IMR-90 (cell line): ENCODE measurements at regions not wholly inside any gene's neighbourhood (a gene's known extent, or its start where the extent isn't known, plus 50 kb on each side); places are given as distances from the start of the nearest gene placed in this dataset.

Experiments used
- ATAC-seq: fragments of 200-7000 bp; cut with Tn5 transposase; 2 replicates; pipeline ENCODE4 v1.9.1; 2020; ENCODE audit warnings: low read depth, mild to moderate bottlenecking, moderate library complexity
- BruUV-seq: library from RNA; stranded (reverse); fragments of 400-500 nt; replicated peaks from 2 replicates; lab custom pipeline; 2021; lab: Mats Ljungman, UMichigan
- CTCF ChIA-PET: fragments of 300-600 bp; formaldehyde crosslinking; extraction: SDS; loops from one replicate; lab custom pipeline; 2021; ENCODE audit warnings: antibody characterized with exemption; lab: Yijun Ruan, JAX
- POLR2A ChIA-PET: fragments of 300-600 bp; sonication (Branson Sonifier 250); formaldehyde crosslinking; loops from one replicate; lab custom pipeline; 2022; ENCODE audit warnings: antibody characterized with exemption; ENCODE audit not compliant: unreplicated experiment; lab: Charles Lee
- DNase-seq: peaks from one replicate; pipeline ENCODE4 v3.0.0; 2013
- H2AFZ ChIP-seq: replicated peaks from 2 replicates; pipeline ENCODE3; 2013; ENCODE audit warnings: low read length, mild to moderate bottlenecking; ENCODE audit not compliant: poor library complexity
- H2AK5ac ChIP-seq: 2 replicates; pipeline ENCODE4 v1.6.1; 2013; ENCODE audit warnings: low read depth, low read length, inconsistent platforms
- H2AK9ac ChIP-seq: replicated peaks from 2 replicates; pipeline ENCODE3; 2013; ENCODE audit warnings: mild to moderate bottlenecking, low read depth, low read length, moderate library complexity; ENCODE audit not compliant: poor library complexity
- H2BK120ac ChIP-seq: 2 replicates; pipeline ENCODE4 v1.6.1; 2013; ENCODE audit warnings: low read depth, low read length, inconsistent platforms
- H2BK15ac ChIP-seq: 3 replicates; pipeline ENCODE4 v1.6.1; 2013; ENCODE audit warnings: low read depth, low read length, inconsistent platforms
- H2BK20ac ChIP-seq: 2 replicates; pipeline ENCODE4 v1.6.1; 2013; ENCODE audit warnings: low read depth, mild to moderate bottlenecking, inconsistent platforms, low read length, moderate library complexity
- H2BK5ac ChIP-seq: 2 replicates; pipeline ENCODE4 v1.6.1; 2013; ENCODE audit warnings: mild to moderate bottlenecking, low read depth, low read length, inconsistent platforms; ENCODE audit not compliant: poor library complexity, severe bottlenecking
- H3K14ac ChIP-seq: replicated peaks from 2 replicates; pipeline ENCODE4 v1.6.1; 2013; ENCODE audit warnings: low read depth, low read length, inconsistent platforms
- H3K18ac ChIP-seq: 2 replicates; pipeline ENCODE4 v1.6.1; 2013; ENCODE audit warnings: low read depth, low read length, control low read depth
- H3K23ac ChIP-seq: 2 replicates; pipeline ENCODE4 v1.6.1; 2013; ENCODE audit warnings: low read depth, low read length, inconsistent platforms
- H3K27ac ChIP-seq: 2 replicates; pipeline ENCODE4 v1.5.1; 2013; ENCODE audit warnings: mild to moderate bottlenecking, control low read depth, low read length; ENCODE audit not compliant: insufficient read depth
- H3K27me3 ChIP-seq: 2 replicates; pipeline ENCODE4 v1.6.1; 2013; ENCODE audit warnings: low read length; ENCODE audit not compliant: control insufficient read depth, insufficient read depth
- H3K36me3 ChIP-seq: 2 replicates; pipeline ENCODE4 v1.6.1; 2013; ENCODE audit warnings: low read length, mixed read lengths; ENCODE audit not compliant: control insufficient read depth, insufficient read depth
- H3K4ac ChIP-seq: 2 replicates; pipeline ENCODE4 v1.6.1; 2013; ENCODE audit warnings: low read depth, low read length, inconsistent platforms
- H3K4me1 ChIP-seq: 2 replicates; pipeline ENCODE4 v1.6.1; 2013; ENCODE audit warnings: low read length, mixed read lengths; ENCODE audit not compliant: control insufficient read depth, insufficient read depth
- H3K4me2 ChIP-seq: 2 replicates; pipeline ENCODE4 v1.6.1; 2013; ENCODE audit warnings: low read depth, mild to moderate bottlenecking, control low read depth, low read length, moderate library complexity
- H3K4me3 ChIP-seq: 2 replicates; pipeline ENCODE4 v1.5.1; 2013; ENCODE audit warnings: low read depth, mild to moderate bottlenecking, control low read depth, low read length, moderate library complexity; ENCODE audit not compliant: insufficient read depth
- H3K56ac ChIP-seq: 2 replicates; pipeline ENCODE4 v1.6.1; 2013; ENCODE audit warnings: low read length, inconsistent platforms; ENCODE audit not compliant: insufficient read depth; ENCODE audit errors: extremely low read depth
- H3K79me1 ChIP-seq, 2 experiments: 2 replicates each; pipeline ENCODE4 v1.6.1; 2013; ENCODE audit warnings: low read length in 2 of 2, inconsistent platforms in 1 of 2, low read depth in 1 of 2
- H3K9ac ChIP-seq: 2 replicates; pipeline ENCODE4 v1.6.1; 2013; ENCODE audit warnings: low read depth, low read length, control low read depth
- H3K9me1 ChIP-seq: 2 replicates; pipeline ENCODE4 v1.6.1; 2013; ENCODE audit warnings: low read length, inconsistent platforms; ENCODE audit not compliant: insufficient read depth
- H3K9me3 ChIP-seq: 2 replicates; pipeline ENCODE4 v1.6.1; 2013; ENCODE audit warnings: low read length; ENCODE audit not compliant: control insufficient read depth, insufficient read depth
- H4K20me1 ChIP-seq: 2 replicates; pipeline ENCODE4 v1.6.1; 2013; ENCODE audit warnings: low read length, inconsistent platforms; ENCODE audit not compliant: insufficient read depth
- H4K5ac ChIP-seq: 2 replicates; pipeline ENCODE4 v1.6.1; 2013; ENCODE audit warnings: mild to moderate bottlenecking, low read depth, low read length, control low read depth
- H4K8ac ChIP-seq, 2 experiments: 2 replicates each; pipeline ENCODE4 v1.6.1; 2013; ENCODE audit warnings: low read depth in 2 of 2, low read length in 2 of 2, control low read depth in 1 of 2, inconsistent platforms in 1 of 2
- H4K91ac ChIP-seq: 2 replicates; pipeline ENCODE4 v1.6.1; 2013; ENCODE audit warnings: low read depth, low read length, inconsistent platforms; ENCODE audit not compliant: insufficient read depth
- BHLHE40 ChIP-seq: fragments of 150-350 bp; IDR thresholded peaks from 2 replicates; pipeline ENCODE4 v1.6.1; 2016; ENCODE audit warnings: mild to moderate bottlenecking, low read depth, low read length
- CEBPB ChIP-seq: IDR thresholded peaks from 2 replicates; pipeline ENCODE4 v1.6.1; 2012; ENCODE audit warnings: low read depth, low read length, improper control_type of control experiment
- CHD1 ChIP-seq: IDR thresholded peaks from 2 replicates; pipeline ENCODE4 v1.6.1; 2012; ENCODE audit warnings: low read depth, low read length, improper control_type of control experiment
- CTCF ChIP-seq: conservative IDR thresholded peaks from 2 replicates; pipeline ENCODE4 v1.5.1; 2012; ENCODE audit warnings: mild to moderate bottlenecking, low read depth, low read length, improper control_type of control experiment
- ELK1 ChIP-seq: fragments of 150-350 bp; IDR thresholded peaks from 2 replicates; pipeline ENCODE4 v1.6.1; 2016; ENCODE audit warnings: low read depth, mild to moderate bottlenecking, low read length, moderate library complexity, borderline replicate concordance
- FOS ChIP-seq: fragments of 150-350 bp; IDR thresholded peaks from 2 replicates; pipeline ENCODE4 v1.6.1; 2016; ENCODE audit warnings: low read depth, low read length
- MAFK ChIP-seq: IDR thresholded peaks from 2 replicates; pipeline ENCODE4 v1.6.1; 2012; ENCODE audit warnings: low read depth, low read length, improper control_type of control experiment
- MAZ ChIP-seq: IDR thresholded peaks from 2 replicates; pipeline ENCODE4 v1.6.1; 2012; ENCODE audit warnings: low read depth, mild to moderate bottlenecking, low read length, improper control_type of control experiment, moderate library complexity, borderline replicate concordance
- MXI1 ChIP-seq: IDR thresholded peaks from 2 replicates; pipeline ENCODE4 v1.6.1; 2012; ENCODE audit warnings: low read depth, mild to moderate bottlenecking, low read length, moderate library complexity, borderline replicate concordance
- NFE2L2 ChIP-seq: fragments of 150-350 bp; IDR thresholded peaks from 2 replicates; pipeline ENCODE4 v1.6.1; 2016; ENCODE audit warnings: low read depth, mild to moderate bottlenecking, low read length
- POLR2A ChIP-seq: IDR thresholded peaks from 2 replicates; pipeline ENCODE4 v1.6.1; 2012; ENCODE audit warnings: mild to moderate bottlenecking, low read depth, low read length
- RAD21 ChIP-seq: IDR thresholded peaks from 2 replicates; pipeline ENCODE4 v1.6.1; 2012; ENCODE audit warnings: low read length, improper control_type of control experiment
- RCOR1 ChIP-seq: IDR thresholded peaks from 2 replicates; pipeline ENCODE4 v1.6.1; 2012; ENCODE audit warnings: mild to moderate bottlenecking, low read length, improper control_type of control experiment; ENCODE audit not compliant: insufficient replicate concordance
- RFX5 ChIP-seq: IDR thresholded peaks from 2 replicates; pipeline ENCODE4 v1.8.0; 2012; ENCODE audit warnings: low read depth, mild to moderate bottlenecking, low read length, moderate library complexity
- SMC3 ChIP-seq: fragments of 150-350 bp; IDR thresholded peaks from 2 replicates; pipeline ENCODE4 v1.6.1; 2016; ENCODE audit warnings: low read depth, mild to moderate bottlenecking, antibody characterized with exemption, low read length, moderate library complexity
- USF2 ChIP-seq: fragments of 150-350 bp; IDR thresholded peaks from 2 replicates; pipeline ENCODE4 v1.6.1; 2017; ENCODE audit warnings: mild to moderate bottlenecking, antibody characterized with exemption, low read length, low read depth
- WGBS, 2 experiments: methylation state at CpG; one replicate each; pipeline versions ENCODE4 v1.1.5 to v1.1.7; 2013; ENCODE audit warnings: missing lambda C conversion rate in 2 of 2; ENCODE audit not compliant: insufficient read length in 1 of 2; ENCODE audit errors: extremely low coverage in 2 of 2; 5-methylcytosine and 5-hydroxymethylcytosine counted together
- dilution Hi-C: fragments of 300-500 bp; cut with HindIII; formaldehyde crosslinking; loops from one replicate; pipeline ENCODE4 v1.14.3; 2018; ENCODE audit warnings: low sequenced_read_pairs; ENCODE audit not compliant: unreplicated experiment
- in situ Hi-C: fragments of 300-500 bp; cut with MboI; formaldehyde crosslinking; loops from 3 replicates; pipeline ENCODE4 v1.14.3; 2019; ENCODE audit warnings: low sequenced_read_pairs, inconsistent platforms, mixed read lengths
- intact Hi-C: fragments of 100-400 bp; cut with micrococcal nuclease; formaldehyde crosslinking; loops from 2 replicates; pipeline ENCODE4 v1.10.0; 2022

GRCh38 chr2:147789287-147789686 is 55.5 kb upstream of the ACVR2A start:
- Histone ChIP-seq H2BK120ac (no peak overlapping the region), H3K4me2 (peak overlapping the region; percentile 28; the same call in 1 of the 2 replicates), H3K18ac (peak overlapping the region; percentile 65; the same call in 1 of the 2 replicates), H2BK15ac (no peak overlapping the region), H3K79me1 (no peaks in the 10 kb centered on the region), H3K4me1 (peaks cover 2% of the 10 kb centered on the region; the same call in 1 of the 2 replicates), H3K9ac (no peak overlapping the region), H2AK5ac (no peak overlapping the region), H3K4me3 (no peak overlapping the region), H3K9me1 (no peaks in the 10 kb centered on the region; the same call in 1 of the 2 replicates), H3K14ac (no peak overlapping the region), H2AK9ac (no peak overlapping the region), H4K8ac (no peak overlapping the region), H3K56ac (no peak overlapping the region), H3K27ac (peak overlapping the region; percentile 60; the same call in 1 of the 2 replicates), H2BK5ac (no peak overlapping the region), H4K20me1 (no peaks in the 10 kb centered on the region), H4K5ac (peak overlapping the region; percentile 63; the same call in 1 of the 2 replicates), H2BK20ac (no peak overlapping the region), H4K91ac (no peak overlapping the region), H3K36me3 (no peaks in the 10 kb centered on the region), H2AFZ (no peak overlapping the region), H3K23ac (no peak overlapping the region), H3K4ac (no peak overlapping the region), H3K27me3 (no peaks in the 10 kb centered on the region), H3K9me3 (no peaks in the 10 kb centered on the region)
- no TSS peak for BruUV-seq
- CTCF ChIA-PET: interaction anchor here (0.9 kb wide), 1 partner anchor 17 kb away, joined by 4 read pairs; no protein-coding TSS in a partner anchor
- no CpG with 5 or more reads among the region's 2 CpGs for WGBS, 2 experiments
- TF ChIP-seq CHD1: no peak
- TF ChIP-seq CTCF: no peak
- no peak for TF ChIP-seq POLR2A
- no peak for TF ChIP-seq MAFK
- TF ChIP-seq RFX5: no peak
- no peak for TF ChIP-seq NFE2L2
- TF ChIP-seq SMC3: no peak
- TF ChIP-seq RCOR1: no peak
- TF ChIP-seq MXI1: no peak
- no peak for TF ChIP-seq CEBPB
- no peak for TF ChIP-seq ELK1
- TF ChIP-seq RAD21: no peak
- no peak for TF ChIP-seq MAZ
- TF ChIP-seq USF2: no peak
- no peak for TF ChIP-seq FOS
- TF ChIP-seq BHLHE40: no peak
- intact Hi-C loops: no loop called here
- in situ Hi-C loops: no loop called here
- ATAC-seq (peak; percentile 14; the same call in 1 of the 2 replicates), DNase-seq (no peak)
- dilution Hi-C loops: no loop called here
- POLR2A ChIA-PET: no interaction called here
